ENCODE measurements at regions not wholly inside any gene's neighbourhood (a gene's known extent, or its start where the extent isn't known, plus 50 kb on each side); places are given as distances from the start of the nearest gene placed in this dataset.

- DNase-seq: no peak
Measured at GRCh38 chr5:124692950-124693349, 53.5 kb downstream of the ZNF608 start.

DNA sequence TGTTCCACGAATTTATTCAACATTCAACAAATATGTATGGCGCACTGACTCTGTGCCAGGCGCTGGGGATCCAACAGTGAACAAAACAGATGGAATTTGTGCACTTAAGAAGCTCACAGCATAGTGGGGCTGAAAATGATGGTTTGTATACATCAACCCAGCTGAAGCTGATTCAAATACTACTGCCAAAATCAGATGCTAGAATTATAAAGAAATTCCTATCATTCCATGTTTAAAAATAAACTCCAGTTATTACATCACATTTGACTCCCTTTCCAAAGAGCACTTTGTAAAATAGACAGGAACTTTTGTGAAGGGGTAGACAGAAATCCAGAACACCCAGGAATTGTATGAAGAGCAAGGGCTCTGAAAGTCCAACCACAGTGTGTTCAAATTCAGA lies 54.1 kb downstream of the ZNF608 start:
- no peak for DNase-seq

- no peak for DNase-seq
Measured at GRCh38 chr5:124689653-124690052, 56.8 kb downstream of the ZNF608 start.

DNA sequence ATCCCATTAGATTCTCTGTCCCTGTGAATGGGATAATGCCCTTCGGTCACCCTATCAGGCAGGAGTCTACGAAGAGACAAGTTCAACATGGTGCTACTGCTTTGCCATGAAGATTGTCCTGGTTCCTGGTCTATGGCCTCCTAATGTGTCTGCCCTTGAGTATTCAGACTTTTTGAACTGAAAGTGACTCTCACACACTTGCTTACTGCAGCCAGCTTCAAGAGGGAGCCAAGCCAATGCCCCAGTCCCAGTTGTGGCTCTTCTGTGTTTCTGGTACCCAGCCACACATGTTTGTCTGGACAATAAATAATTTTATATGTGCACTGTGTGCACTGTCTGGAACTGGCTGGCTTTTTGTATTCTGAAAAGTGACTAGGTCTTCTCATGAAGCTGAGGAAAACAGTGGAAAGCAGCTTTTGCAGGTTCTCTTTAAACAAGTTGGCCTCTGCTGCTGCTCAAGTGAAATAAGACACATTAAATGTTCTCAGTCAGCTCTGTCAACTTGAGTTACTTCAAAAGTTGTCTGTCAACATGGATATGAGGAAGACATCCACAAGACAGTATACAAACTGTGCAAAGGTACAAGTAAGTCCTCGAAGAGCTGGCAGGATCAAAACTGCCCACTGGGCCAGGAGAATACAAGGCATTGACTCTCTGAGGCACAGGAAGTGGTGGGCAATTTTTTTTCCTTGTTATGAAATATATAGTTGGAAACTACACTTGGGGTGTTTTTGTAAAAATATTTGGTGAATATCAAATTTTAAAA lies 60.0 kb downstream of the ZNF608 start:
- DNase-seq: no peak

DNA sequence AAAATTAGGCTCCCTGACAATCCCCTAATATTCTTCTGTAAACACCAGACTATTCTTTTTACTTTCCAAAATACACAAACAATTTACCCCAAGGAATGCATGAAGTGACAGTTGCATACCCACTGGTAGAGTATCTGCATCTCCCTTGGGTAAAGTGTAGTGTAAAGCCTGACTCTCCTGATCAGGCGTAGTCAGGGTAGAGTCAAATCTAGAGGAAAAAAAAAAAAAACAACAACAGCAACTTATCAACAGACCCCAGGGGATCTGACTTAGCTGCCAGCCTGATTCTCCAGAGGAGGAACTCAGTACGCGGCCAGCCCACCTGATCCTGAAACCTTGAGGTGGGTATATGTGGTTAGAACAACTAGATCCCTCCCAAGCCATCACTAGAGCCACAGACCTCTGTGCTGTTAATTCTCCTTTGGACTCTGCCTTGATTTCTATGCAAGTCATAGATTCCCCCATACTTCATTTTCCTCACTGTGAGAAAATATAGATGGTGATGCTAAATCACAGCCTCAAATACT lies 61.0 kb downstream of the ZNF608 start:
- DNase-seq: no peak

DNA sequence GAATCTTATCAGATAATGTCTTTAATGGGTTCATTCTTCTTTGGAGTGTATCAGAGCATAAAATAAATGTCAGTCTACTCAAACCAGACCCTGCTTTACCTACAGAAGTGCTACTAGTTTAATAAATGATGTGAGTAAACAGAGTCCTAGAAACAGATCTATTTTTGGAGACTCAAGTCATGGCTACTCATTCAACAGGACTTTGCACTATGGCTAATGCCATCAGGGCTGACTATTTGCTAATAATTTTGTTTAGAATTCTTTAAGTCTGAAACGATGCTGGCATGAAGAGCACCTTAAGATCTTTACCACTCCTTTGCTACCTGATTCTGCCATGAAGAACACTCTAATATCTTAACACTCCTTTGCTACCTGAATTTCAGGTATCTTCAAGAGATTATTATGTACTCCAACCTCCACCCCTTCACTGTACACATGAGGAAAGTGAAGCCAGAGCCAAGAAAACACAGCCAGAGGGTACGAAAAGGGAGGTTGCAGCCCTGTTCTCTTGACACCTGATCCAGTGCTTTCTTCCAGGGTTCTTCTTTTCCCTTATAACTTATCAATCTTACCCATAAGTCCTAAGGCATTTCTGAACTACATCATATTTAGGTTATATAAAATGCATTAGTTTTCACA lies 62.4 kb downstream of the ZNF608 start:
- DNase-seq: no peak

GRCh38 chr5:124679578-124680199 lies 66.8 kb downstream of the ZNF608 start:
- DNase-seq: no peak

GRCh38 chr5:124678922-124679519 lies 67.4 kb downstream of the ZNF608 start:
- no peak for DNase-seq

DNA sequence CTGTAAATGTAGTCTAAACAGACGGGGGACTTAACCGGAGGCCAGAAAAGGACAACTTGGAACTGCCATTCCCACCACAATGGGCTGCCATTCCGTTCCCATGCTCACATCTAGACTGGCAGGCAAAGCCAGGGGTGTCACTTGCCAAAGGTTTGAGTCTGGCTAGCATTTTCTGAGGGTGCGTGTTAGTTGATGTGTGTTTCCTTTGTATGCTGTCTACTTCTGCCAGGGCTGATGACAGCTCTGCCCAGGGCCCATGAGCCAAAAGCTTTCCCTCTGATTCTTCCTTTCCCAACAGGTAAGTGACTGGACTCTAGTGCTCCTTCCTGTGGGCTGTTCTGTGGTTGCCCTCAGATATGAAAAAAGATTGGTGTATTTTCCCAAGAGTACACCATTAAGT lies 68.0 kb downstream of the ZNF608 start:
- DNase-seq: no peak

- no peak for DNase-seq
Measured at GRCh38 chr5:124677374-124678351, 68.8 kb downstream of the ZNF608 start.

DNA sequence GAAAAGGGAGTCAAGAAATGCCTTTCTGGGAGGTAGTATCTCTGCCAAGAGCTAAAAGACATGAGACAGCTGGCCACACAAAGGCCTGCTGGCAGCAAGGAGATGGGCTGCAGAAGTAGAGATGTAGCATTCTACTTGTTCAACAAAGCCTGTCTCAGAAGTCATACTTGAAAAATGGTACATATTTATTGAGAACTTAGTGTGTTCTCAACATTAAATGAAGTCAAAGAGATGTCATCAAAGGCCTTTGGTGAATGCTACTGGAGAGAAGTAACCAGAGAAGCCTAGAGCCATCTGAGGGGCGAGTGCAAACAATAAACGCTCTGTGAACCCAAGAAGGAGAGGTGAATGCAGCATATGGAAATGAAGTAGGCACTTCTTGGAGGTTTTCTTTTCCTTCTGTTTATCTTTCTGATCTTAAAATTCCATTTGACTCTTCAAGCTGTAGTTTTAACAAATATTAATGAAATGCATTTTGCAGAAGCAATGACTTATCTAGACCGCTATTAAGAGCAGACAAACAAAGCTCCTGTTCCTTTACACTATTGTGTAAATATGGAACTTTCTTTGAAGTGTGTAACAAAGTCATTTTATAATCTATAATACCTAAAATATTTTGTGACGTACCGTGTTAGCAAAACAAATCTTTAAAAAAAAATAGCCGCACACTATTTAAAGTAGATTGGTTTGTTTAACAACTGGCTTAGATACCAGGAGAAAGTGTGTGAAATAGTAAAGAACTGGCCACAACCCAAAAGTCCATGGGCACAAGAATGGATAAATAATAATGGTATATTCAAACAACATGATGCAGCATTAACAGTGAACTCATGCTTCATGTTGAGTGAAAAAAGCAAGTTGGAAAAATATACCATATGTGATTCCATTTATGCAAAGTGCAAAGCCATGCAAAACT lies 70.2 kb downstream of the ZNF608 start:
- DNase-seq: no peak

DNA sequence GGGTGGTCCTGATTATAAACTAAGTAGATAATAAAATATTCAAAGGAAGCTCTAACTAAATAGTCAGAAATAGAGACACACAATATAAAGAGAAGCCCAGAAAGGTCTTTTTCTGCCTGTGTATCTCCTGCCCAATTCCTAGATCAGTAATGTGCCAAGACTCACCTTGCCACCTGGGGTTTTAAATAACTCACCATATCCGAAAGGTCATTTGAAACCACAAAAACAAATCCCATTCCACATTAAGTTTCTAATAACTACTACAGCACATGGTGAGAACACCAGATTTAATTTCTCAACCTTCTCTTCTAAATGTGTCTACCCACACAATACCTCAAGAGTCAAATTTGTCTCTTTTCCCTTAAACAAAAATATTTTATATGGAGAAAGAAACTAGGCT lies 75.2 kb downstream of the ZNF608 start:
- no peak for DNase-seq

DNA sequence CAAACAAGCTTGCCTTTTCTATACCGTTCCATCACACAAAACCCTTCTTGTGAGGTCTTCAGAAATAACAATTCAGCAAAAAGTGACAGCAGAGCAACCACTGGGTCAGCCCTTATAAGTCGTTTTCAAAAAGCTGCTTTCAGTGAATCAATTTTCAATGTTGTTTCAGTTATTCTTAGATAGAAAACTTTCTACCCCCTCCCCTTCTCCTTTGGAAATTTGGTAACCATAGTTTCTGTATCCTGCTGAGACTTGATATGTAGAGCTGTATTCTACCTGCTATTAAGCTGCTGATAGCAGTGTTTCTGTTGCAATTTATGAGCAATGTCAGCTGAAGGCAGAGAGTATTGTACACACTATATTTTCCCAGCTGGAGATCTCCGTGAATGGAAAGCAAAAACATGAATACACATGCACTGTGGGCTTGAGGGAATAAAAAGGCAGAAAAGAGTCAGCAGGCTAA lies 75.7 kb downstream of the ZNF608 start:
- DNase-seq: no peak

- no peak for DNase-seq
Measured at GRCh38 chr5:124669956-124670721, 76.3 kb downstream of the ZNF608 start.

- DNase-seq: no peak
Measured at GRCh38 chr5:124669300-124669648, 77.2 kb downstream of the ZNF608 start.

GRCh38 chr5:124668353-124669299 lies 77.8 kb downstream of the ZNF608 start:
- DNase-seq: no peak

DNA sequence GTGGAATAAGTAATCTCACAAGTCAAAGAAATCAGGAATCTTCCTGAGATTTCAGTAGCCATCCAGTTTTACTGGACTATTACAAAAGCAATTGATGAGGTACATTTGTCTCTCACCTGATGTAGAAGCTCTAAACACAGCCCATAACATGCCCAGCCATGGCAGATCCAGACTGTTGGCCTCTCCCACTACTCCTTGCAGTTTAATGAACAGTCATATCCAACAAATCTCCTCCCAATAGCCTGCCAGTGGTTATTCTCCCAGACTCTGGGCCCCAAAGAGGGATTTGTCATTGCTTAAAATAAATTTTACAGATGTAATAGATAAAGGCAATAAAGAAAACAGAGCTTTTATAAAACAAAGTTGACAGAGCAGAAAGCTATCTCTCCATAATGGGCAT lies 80.8 kb downstream of the ZNF608 start:
- DNase-seq: no peak

DNA sequence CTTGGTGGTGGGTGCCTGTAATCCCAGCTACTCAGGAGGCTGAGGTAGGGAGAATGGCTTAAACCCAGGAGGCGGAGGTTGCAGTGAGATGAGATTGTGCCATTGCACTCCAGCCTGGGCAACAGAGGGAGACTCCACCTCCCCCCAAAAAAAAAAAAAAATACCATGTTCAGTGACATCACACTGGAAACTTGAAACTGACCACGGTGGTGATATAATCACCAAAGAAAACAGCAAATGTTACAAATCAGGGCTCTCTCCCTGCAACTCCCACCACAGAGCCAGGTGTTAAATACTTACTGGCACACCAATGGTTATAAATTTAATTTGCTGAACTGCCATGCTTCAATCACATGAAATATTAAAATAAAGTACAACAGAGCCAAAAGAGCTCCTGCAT lies 81.4 kb downstream of the ZNF608 start:
- DNase-seq: no peak

DNA sequence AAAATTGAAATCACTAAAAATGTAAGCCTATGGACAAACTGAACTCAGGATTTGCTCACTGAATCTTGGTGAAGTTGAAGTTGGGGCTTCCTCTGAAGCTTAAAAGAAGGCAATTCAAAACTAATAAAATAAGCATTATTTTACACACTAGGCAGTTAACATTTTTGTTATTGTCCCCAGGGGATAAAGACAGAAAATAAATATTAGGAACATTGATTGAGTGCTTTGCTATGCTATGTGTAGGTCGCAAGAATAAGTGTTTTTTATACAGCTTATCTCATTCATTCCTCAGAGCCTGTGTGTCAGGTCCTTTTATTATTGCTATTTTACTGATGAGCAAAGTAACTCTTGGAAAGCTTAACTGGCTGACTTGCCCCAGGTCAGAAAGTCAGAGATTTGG lies 82.2 kb downstream of the ZNF608 start:
- no peak for DNase-seq

Data from SIG-M5 (cell line).